Neural cell (in vitro differentiated cells): ENCODE measurements at regions not wholly inside any gene's neighbourhood (a gene's known extent, or its start where the extent isn't known, plus 50 kb on each side); places are given as distances from the start of the nearest gene placed in this dataset.

Experiments used
- CTCF ChIP-seq: fragments of 450-650 bp; IDR thresholded peaks from 2 replicates; pipeline ENCODE4 v1.5.1; 2014; ENCODE audit warnings: antibody characterized with exemption, mild to moderate bottlenecking, moderate library complexity; ENCODE audit not compliant: poor library complexity, severe bottlenecking
- EP300 ChIP-seq: fragments of 450-650 bp; conservative IDR thresholded peaks from 2 replicates; pipeline ENCODE4 v1.6.1; 2014; ENCODE audit warnings: antibody characterized with exemption, mild to moderate bottlenecking, moderate library complexity; ENCODE audit not compliant: poor library complexity, severe bottlenecking
- EZH2 ChIP-seq: fragments of 200-600, 300-800 bp; shearing (Covaris generic), sonication (generic); IDR thresholded peaks from 2 replicates; pipeline ENCODE4 v1.6.1; 2014; ENCODE audit warnings: antibody characterized with exemption, low read length, borderline replicate concordance, mild to moderate bottlenecking; ENCODE audit not compliant: insufficient read depth, poor library complexity, severe bottlenecking
- MXI1 ChIP-seq: fragments of 450-650 bp; conservative IDR thresholded peaks from 2 replicates; pipeline ENCODE4 v1.6.1; 2014; ENCODE audit warnings: antibody characterized with exemption, mild to moderate bottlenecking; ENCODE audit not compliant: poor library complexity, severe bottlenecking
- POLR2AphosphoS5 ChIP-seq: IDR thresholded peaks from 2 replicates; pipeline ENCODE4 v1.6.1; 2012
- RAD21 ChIP-seq: fragments of 450-650 bp; conservative IDR thresholded peaks from 2 replicates; pipeline ENCODE4 v1.6.1; 2014; ENCODE audit warnings: antibody characterized with exemption, mild to moderate bottlenecking, moderate library complexity
- SMC3 ChIP-seq: fragments of 450-650 bp; conservative IDR thresholded peaks from 2 replicates; pipeline ENCODE4 v1.6.1; 2014; ENCODE audit warnings: antibody characterized with exemption, mild to moderate bottlenecking, moderate library complexity; ENCODE audit not compliant: poor library complexity
- TAF1 ChIP-seq: IDR thresholded peaks from 2 replicates; pipeline ENCODE4 v1.6.1; 2012; ENCODE audit warnings: low read depth
- TF ChIP-seq, protein P1 (sequence below): IDR thresholded peaks from 2 replicates; pipeline ENCODE4 v1.6.1; 2012; ENCODE audit warnings: borderline replicate concordance

DNA sequence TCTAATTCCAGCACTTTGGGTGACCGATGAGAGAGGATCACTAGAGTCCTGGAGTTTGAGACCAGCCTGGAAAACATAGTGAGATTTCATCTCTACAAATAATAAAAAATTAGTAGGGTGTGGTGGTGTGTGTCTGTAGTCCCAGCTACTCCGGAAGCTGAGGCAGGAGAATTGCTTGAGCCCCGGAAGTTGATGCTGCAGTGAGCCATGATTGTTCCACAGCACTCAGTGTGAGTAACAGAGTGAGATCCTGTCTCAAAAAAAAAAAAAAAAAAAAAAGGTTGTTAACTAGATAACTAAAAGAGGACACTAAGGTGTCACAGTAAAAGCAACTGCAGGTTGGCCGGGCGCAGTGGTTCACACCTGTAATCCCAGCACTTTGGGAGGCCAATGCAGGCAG lies 121.3 kb upstream of the MAX start:
- TF ChIP-seq CTCF (no peak), EP300 (no peak), SMC3 (no peak), POLR2AphosphoS5 (no peak), EZH2 (no peak), TAF1 (no peak), MXI1 (no peak), RAD21 (no peak)
- TF ChIP-seq, protein P1, sequence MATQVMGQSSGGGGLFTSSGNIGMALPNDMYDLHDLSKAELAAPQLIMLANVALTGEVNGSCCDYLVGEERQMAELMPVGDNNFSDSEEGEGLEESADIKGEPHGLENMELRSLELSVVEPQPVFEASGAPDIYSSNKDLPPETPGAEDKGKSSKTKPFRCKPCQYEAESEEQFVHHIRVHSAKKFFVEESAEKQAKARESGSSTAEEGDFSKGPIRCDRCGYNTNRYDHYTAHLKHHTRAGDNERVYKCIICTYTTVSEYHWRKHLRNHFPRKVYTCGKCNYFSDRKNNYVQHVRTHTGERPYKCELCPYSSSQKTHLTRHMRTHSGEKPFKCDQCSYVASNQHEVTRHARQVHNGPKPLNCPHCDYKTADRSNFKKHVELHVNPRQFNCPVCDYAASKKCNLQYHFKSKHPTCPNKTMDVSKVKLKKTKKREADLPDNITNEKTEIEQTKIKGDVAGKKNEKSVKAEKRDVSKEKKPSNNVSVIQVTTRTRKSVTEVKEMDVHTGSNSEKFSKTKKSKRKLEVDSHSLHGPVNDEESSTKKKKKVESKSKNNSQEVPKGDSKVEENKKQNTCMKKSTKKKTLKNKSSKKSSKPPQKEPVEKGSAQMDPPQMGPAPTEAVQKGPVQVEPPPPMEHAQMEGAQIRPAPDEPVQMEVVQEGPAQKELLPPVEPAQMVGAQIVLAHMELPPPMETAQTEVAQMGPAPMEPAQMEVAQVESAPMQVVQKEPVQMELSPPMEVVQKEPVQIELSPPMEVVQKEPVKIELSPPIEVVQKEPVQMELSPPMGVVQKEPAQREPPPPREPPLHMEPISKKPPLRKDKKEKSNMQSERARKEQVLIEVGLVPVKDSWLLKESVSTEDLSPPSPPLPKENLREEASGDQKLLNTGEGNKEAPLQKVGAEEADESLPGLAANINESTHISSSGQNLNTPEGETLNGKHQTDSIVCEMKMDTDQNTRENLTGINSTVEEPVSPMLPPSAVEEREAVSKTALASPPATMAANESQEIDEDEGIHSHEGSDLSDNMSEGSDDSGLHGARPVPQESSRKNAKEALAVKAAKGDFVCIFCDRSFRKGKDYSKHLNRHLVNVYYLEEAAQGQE = no peak
